HG02938 (cell line): ENCODE measurements at regions not wholly inside any gene's neighbourhood (a gene's known extent, or its start where the extent isn't known, plus 50 kb on each side); places are given as distances from the start of the nearest gene placed in this dataset.
"Not testable (repeated sequence)": the region's sequence is repeated elsewhere in the genome, so short reads cannot be mapped to it uniquely, and the experiment has no call there.

Experiments used
- ATAC-seq: cut with Tn5 transposase; IDR thresholded peaks from one replicate; pipeline ENCODE4 v1.9.1; 2021; ENCODE audit warnings: mild to moderate bottlenecking, moderate library complexity; ENCODE audit not compliant: unreplicated experiment

- ATAC-seq = no peak
Measured at GRCh38 chr4:104330125-104330905, 164.4 kb downstream of the CXXC4 start.

- not testable (repeated sequence) for ATAC-seq
Measured at GRCh38 chr4:104326991-104327694, 167.6 kb downstream of the CXXC4 start.

- ATAC-seq = no peak
Measured at GRCh38 chr4:104302731-104303130, 192.0 kb downstream of the CXXC4 start.

GRCh38 chr4:104294811-104295210, 199.9 kb downstream of the CXXC4 start:
- ATAC-seq = no peak

- no peak for ATAC-seq
Measured at GRCh38 chr4:104286867-104287266, 207.8 kb downstream of the CXXC4 start.

- ATAC-seq = no peak
Measured at GRCh38 chr4:104283303-104283702, 211.4 kb downstream of the CXXC4 start.

- no peak for ATAC-seq
Measured at GRCh38 chr4:104279744-104280143, 214.9 kb downstream of the CXXC4 start.

GRCh38 chr4:104272966-104273365, 221.7 kb downstream of the CXXC4 start:
- no peak for ATAC-seq

GRCh38 chr4:104269603-104270002, 225.1 kb downstream of the CXXC4 start:
- ATAC-seq = not testable (repeated sequence)

- ATAC-seq = no peak
Measured at GRCh38 chr4:104263100-104263499, 231.6 kb downstream of the CXXC4 start.

- ATAC-seq = no peak
Measured at GRCh38 chr4:104262678-104263077, 232.0 kb downstream of the CXXC4 start.

GRCh38 chr4:104248726-104249125, 246.0 kb downstream of the CXXC4 start:
- ATAC-seq = no peak

GRCh38 chr4:104235967-104236366, 258.7 kb downstream of the CXXC4 start:
- no peak for ATAC-seq

- ATAC-seq = no peak
Measured at GRCh38 chr4:104217526-104217925, 277.2 kb downstream of the CXXC4 start.

- ATAC-seq = no peak
Measured at GRCh38 chr4:104211657-104212056, 283.0 kb downstream of the CXXC4 start.

GRCh38 chr4:104210420-104210819, 284.3 kb downstream of the CXXC4 start:
- ATAC-seq = no peak

GRCh38 chr4:104206784-104207183, 287.9 kb downstream of the CXXC4 start:
- ATAC-seq = no peak

GRCh38 chr4:104205116-104205515, 289.6 kb downstream of the CXXC4 start:
- no peak for ATAC-seq

- no peak for ATAC-seq
Measured at GRCh38 chr4:104188301-104188700, 306.4 kb downstream of the CXXC4 start.

- ATAC-seq = no peak
Measured at GRCh38 chr4:104169437-104169836, 325.3 kb downstream of the CXXC4 start.

GRCh38 chr4:104166749-104167148, 327.9 kb downstream of the CXXC4 start:
- ATAC-seq = no peak

- ATAC-seq = no peak
Measured at GRCh38 chr4:104163820-104164219, 330.9 kb downstream of the CXXC4 start.
